Uterus (tissue), 3 donors: ENCODE measurements at regions not wholly inside any gene's neighbourhood (a gene's known extent, or its start where the extent isn't known, plus 50 kb on each side); places are given as distances from the start of the nearest gene placed in this dataset.

Experiments
- DNase-seq, 2 donors: peaks; one replicate each; pipeline ENCODE4 v3.0.0-alpha.2; 2019 to 2020
- H3K27ac ChIP-seq, 2 donors: fragments of 200-600 bp; sonication (generic); 1 replicate in 1 of 2; 2 replicates in 1 of 2; pipeline ENCODE4 v1.5.1; 2016 to 2018
- H3K27me3 ChIP-seq, 2 donors: fragments of 200-600 bp; sonication (generic); one replicate each; pipeline ENCODE4 v1.5.1; 2018 to 2019; ENCODE audit warnings: control low read depth in 1 of 2
- H3K36me3 ChIP-seq, 2 donors: fragments of 200-600 bp; sonication (generic); one replicate each; pipeline ENCODE4 v1.5.1; 2019; ENCODE audit warnings: control low read depth in 1 of 2
- H3K4me1 ChIP-seq, 2 donors: fragments of 200-600 bp; sonication (generic); one replicate each; pipeline ENCODE4 v1.5.1; 2018 to 2019; ENCODE audit warnings: control low read depth in 1 of 2
- H3K4me3 ChIP-seq, 2 donors: fragments of 200-600 bp; sonication (generic); 1 replicate in 1 of 2; 2 replicates in 1 of 2; pipeline ENCODE4 v1.5.1; 2018 to 2019; ENCODE audit warnings: mild to moderate bottlenecking in 1 of 2
- H3K9me3 ChIP-seq, 2 donors: fragments of 200-600 bp; sonication (generic); one replicate each; pipeline ENCODE4 v1.5.1; 2019; ENCODE audit warnings: control low read depth in 1 of 2
- CTCF ChIP-seq, 4 experiments: fragments of 200-600 bp in 2 of 4; fragments of 450-650 bp in 2 of 4; sonication (generic) in 2 of 4; IDR thresholded peaks; one replicate each; pipeline ENCODE4 v1.5.1; 2016 to 2019; ENCODE audit warnings: antibody characterized with exemption in 4 of 4, mild to moderate bottlenecking in 2 of 4, moderate library complexity in 1 of 4
- POLR2A ChIP-seq, 2 donors: fragments of 450-650 bp; IDR thresholded peaks; one replicate each; pipeline ENCODE4 v1.6.1; 2016; ENCODE audit warnings: antibody characterized with exemption in 2 of 2, mild to moderate bottlenecking in 1 of 2, moderate library complexity in 1 of 2
- intact Hi-C: fragments of 100-400 bp; cut with DNase I; formaldehyde crosslinking; loops from one replicate; pipeline ENCODE4 v1.15.1; 2023; ENCODE audit warnings: low total_unique reads
- donor health status: DM: yes; HTN: yes; CAD: no.

DNA sequence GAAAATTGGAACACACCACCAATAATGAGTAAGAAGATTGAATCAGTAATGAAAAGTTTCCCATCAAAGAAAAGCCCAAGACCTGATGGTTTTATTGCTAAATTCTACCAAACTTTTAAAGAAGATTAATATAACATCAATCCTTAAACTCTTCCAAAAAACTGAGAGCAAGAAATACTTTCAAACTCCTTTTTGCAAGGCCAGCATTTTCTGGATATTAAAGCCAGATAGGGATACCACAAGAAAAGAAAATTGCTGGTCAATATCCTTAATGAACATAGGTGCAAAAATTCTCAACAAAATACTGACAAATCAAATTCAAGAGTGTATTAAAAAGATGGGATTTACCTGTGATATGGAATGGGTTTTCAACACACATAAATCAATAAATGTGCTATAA, 484.6 kb downstream of the ANKRD50 start:
- no peaks in the 10 kb centered on the region for H3K4me1 ChIP-seq
- H3K27me3 ChIP-seq, result no peaks in the 10 kb centered on the region
- no peak overlapping the region for H3K27ac ChIP-seq
- intact Hi-C loops, result no loop called here
- no peak overlapping the region for H3K4me3 ChIP-seq
- H3K36me3 ChIP-seq, result no peaks in the 10 kb centered on the region
- TF ChIP-seq CTCF (IDR thresholded peaks at IDR 0.05), result no peak
- no peak for TF ChIP-seq POLR2A (IDR thresholded peaks at IDR 0.05)
- DNase-seq, result no peak
- H3K9me3 ChIP-seq, result no peaks in the 10 kb centered on the region

DNA sequence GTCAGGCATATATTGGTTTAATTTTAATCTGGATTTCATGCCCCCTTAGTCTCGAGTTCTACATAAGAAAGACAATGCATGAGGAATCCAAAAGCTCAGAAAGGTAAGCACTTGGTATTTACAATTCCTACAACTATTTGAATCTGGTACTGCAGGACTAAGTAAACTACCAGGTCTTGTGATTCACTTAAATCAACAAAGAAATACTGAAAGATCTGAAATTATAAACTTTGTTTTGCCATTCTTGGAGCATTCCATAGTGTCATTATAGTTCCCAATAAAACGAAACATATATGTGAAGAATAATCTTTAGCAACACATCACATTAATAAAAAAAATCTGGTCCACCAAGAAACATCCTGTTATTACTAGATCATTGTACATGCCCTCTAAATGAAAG, 482.3 kb downstream of the ANKRD50 start:
- H3K27me3 ChIP-seq, result no peaks in the 10 kb centered on the region
- intact Hi-C loops, result no loop called here
- no peak for DNase-seq

DNA sequence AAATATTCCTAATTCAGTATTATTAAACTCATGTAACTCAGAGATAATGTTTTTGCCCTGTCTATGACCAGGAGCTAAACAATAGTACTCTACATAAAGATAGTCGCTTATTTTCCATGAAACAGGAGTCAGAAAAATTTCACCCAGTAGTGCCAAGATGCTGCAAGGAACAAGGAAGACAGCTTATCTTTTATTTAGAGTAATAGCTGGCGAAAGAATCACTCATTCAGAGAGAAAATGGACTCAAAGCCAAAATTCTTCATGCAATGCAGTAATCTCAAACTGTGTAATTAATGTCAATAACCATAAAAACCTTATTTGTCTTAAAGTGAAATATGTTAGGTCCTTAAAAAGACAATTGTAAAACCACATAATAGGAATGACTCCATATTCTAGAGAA, 477.8 kb downstream of the ANKRD50 start:
- no peaks in the 10 kb centered on the region for H3K4me1 ChIP-seq
- H3K27ac ChIP-seq, result no peak overlapping the region
- intact Hi-C loops, result no loop called here
- no peaks in the 10 kb centered on the region for H3K9me3 ChIP-seq
- H3K36me3 ChIP-seq, result no peaks in the 10 kb centered on the region
- no peak for DNase-seq
- no peaks in the 10 kb centered on the region for H3K27me3 ChIP-seq
- TF ChIP-seq CTCF (IDR thresholded peaks at IDR 0.05), result no peak
- TF ChIP-seq POLR2A (IDR thresholded peaks at IDR 0.05), result no peak
- no peak overlapping the region for H3K4me3 ChIP-seq

More for the DNA sequence above, 482.3 kb downstream of the ANKRD50 start:
- Histone ChIP-seq H3K36me3 (no peaks in the 10 kb centered on the region), H3K27ac (no peak overlapping the region), H3K4me3 (no peak overlapping the region), H3K4me1 (no peaks in the 10 kb centered on the region), H3K9me3 (no peaks in the 10 kb centered on the region)
- TF ChIP-seq POLR2A (IDR thresholded peaks at IDR 0.05) (no peak), CTCF (IDR thresholded peaks at IDR 0.05) (no peak)

DNA sequence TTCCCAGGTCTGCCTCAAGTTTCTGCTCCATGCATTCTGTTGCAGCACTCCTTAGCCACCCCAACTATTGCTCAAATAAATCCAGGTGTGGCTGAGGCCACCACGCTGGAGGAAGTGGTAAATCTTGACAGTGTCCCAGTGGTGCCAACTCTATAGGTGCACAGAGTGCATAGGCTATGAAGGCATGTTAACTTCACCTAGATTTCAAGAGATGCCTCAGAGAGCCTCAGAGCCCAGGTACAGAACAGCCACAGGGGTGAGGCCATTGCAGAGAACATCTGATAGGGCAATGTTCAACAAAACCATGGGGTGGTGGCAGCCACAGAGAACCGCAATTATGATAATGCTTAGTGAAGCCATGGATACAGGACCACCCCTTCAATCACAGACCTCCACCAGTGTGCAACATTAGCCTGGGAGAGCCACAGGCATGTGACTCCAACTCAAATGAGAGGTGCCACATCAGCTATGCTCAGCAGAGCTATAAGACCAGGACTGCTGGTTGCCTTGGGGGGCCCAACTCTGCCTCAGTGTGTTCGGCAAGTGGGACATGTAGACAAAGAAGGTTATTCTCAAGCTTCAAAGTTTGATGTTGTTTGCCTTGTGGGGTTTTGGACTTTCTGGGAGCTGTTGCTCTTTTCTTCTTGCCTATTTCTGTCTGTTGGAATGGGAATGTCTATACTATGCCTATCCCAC, 468.7 kb downstream of the ANKRD50 start:
- no peak for DNase-seq
- no peak for TF ChIP-seq CTCF (IDR thresholded peaks at IDR 0.05)
- TF ChIP-seq POLR2A (IDR thresholded peaks at IDR 0.05), result no peak
- intact Hi-C loops, result no loop called here
- Histone ChIP-seq H3K9me3 (no peaks in the 10 kb centered on the region), H3K4me3 (no peak overlapping the region), H3K27me3 (no peaks in the 10 kb centered on the region), H3K27ac (no peak overlapping the region), H3K4me1 (no peaks in the 10 kb centered on the region), H3K36me3 (no peaks in the 10 kb centered on the region)

GRCh38 chr4:124253080-124253479, 459.5 kb downstream of the ANKRD50 start:
- H3K9me3 ChIP-seq, result no peaks in the 10 kb centered on the region
- TF ChIP-seq POLR2A (IDR thresholded peaks at IDR 0.05) (no peak), CTCF (IDR thresholded peaks at IDR 0.05) (no peak)
- H3K4me1 ChIP-seq, result no peaks in the 10 kb centered on the region
- intact Hi-C loops, result no loop called here
- H3K4me3 ChIP-seq, result no peak overlapping the region
- H3K27ac ChIP-seq, result no peak overlapping the region
- no peak for DNase-seq
- no peaks in the 10 kb centered on the region for H3K36me3 ChIP-seq
- H3K27me3 ChIP-seq, result no peaks in the 10 kb centered on the region
